GM21717 (cell line): ENCODE measurements at regions not wholly inside any gene's neighbourhood (a gene's known extent, or its start where the extent isn't known, plus 50 kb on each side); places are given as distances from the start of the nearest gene placed in this dataset.

Source experiments
- ATAC-seq: cut with Tn5 transposase; IDR thresholded peaks from one replicate; pipeline ENCODE4 v1.9.1; 2021; ENCODE audit warnings: mild to moderate bottlenecking, moderate library complexity; ENCODE audit not compliant: unreplicated experiment

DNA sequence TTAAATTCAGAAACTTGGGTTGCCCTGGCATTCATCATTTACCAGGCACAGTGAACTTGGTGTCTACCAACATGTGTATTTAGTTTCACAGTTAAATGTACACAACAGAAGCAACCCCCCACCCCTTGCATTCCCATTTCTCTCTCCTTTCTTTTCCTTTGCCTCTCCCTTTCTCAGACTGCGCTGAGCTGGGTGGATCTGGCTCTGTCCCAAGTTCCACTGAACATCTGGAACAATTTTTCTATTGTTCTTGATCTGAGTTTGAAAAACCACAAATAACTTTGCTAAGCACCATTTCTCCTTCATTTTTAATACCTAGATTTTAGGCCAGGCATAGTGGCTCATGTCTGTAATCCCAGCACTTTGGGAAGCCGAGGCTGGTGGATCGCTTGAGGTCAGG, 242.2 kb downstream of the ABHD5 start:
- ATAC-seq = no peak

- no peak for ATAC-seq
Observed at GRCh38 chr3:43948013-43948412, 257.3 kb downstream of the ABHD5 start.

DNA sequence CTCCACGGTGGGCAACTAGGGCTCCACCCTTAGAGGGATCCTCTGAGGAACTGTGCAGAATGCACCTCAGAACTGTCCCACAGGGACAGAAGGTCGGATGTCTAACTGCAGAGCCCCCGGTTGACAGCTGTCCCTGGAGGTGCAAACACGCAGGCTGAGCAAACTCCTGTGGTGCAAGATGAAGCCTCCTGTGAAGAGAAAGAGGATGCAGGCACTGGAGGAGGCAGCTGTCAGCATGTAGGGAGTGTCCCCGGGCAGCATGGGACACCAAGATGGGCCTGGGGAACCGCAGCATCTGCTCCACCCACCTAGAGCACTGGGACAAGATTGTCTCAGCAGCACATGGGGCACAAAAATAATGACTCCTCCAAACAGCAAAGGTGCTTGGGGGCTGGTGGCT, 258.9 kb downstream of the ABHD5 start:
- ATAC-seq = no peak

GRCh38 chr3:43950775-43951174, 260.0 kb downstream of the ABHD5 start:
- no peak for ATAC-seq

DNA sequence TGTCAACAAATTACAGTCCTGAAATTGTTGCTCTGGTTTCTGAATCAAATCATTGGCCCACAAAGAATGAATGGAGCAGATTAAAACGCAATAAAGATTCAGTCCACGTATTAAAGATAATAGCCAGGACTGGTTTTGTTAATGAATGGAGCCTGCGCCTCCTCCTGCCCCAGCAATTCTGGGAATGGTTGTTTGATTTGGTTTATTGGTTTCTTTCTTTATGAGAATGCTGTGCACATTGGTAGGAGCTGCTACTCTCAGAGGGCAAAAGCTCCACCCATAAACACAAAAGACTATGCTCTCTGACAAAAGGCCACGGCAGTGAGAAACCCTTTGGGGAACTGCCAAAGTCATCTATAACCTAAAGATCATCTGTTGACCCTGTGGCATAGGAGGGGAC, 261.1 kb downstream of the ABHD5 start:
- ATAC-seq = no peak

- no peak for ATAC-seq
Observed at GRCh38 chr3:43953380-43953779, 262.6 kb downstream of the ABHD5 start.

DNA sequence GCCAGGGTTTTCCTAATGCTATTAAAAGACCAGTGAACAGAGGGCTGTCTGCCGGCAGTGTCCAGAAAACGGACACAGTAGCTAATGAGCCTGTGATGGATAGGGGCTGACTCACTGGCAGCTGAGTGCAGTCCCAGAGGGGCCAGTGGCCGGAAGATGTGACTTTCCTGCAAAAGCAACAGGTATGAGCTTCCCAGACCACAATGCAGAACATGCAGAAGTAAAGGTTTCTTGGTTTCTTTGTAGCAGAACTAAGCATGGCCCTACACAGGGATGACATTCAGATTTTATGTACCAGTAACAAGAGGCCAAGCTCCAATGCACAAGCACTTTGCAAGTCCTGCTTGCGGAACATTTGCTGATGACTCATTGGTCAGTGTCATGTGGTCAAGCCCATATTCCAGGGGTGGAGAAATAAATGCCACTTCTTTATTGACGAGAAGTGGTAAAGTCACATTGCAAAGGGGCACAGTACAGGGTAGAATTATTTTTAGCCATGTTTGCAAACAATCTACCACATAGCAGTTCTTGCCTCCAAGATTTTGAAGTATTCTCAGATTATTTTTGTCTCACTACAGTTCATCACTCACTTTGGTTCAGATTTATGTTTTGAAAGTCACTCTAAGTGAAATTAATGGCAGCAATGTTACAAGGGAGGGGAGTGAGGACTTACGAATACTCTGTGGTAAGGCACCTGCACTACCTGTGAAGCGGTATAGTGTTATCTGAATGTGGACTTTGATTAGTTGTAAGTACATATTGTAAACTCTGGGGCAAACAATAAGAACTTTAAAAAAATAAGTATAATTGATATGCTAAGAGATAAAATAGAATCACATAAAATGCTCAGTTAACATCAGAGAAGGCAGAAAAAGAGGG, 263.3 kb downstream of the ABHD5 start:
- no peak for ATAC-seq

DNA sequence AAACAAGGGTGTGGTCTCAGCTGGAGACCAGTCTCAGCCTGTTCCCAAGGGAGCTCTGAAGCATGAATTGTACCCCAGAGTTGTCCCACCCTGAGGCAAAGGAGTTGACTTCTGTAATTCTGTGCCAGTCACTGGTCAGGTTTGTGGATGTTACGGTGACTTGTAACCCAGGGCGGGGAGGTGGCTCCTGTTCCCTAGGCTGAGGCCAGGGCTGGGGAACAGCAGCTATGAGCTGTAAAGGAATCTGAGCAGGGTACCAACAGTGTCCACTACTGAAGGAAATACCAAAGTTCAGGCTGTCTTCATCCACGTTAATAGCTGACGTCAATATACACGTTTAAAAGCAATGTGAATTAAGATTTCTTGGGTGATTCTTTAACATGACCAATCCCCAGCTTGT, 266.2 kb downstream of the ABHD5 start:
- ATAC-seq = no peak

DNA sequence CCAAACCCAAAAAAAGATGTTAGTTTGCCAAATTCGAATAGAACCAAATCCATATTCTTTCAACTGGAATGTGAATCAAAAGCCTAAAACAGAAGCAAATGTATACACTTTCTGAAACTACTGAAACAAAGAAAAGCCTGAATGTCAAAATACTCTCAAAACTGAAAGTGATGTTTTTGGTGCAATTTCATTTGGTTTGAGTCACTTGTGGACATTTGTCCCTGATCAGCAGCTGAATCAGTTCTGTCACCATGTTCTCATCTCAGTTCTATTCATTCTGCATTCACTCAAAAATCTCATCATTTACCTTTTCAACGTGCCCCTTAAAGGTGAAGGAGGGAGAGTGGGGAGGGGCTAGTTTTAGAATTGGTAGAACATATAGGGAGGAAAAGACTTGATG, 266.8 kb downstream of the ABHD5 start:
- ATAC-seq = peak; percentile 55

DNA sequence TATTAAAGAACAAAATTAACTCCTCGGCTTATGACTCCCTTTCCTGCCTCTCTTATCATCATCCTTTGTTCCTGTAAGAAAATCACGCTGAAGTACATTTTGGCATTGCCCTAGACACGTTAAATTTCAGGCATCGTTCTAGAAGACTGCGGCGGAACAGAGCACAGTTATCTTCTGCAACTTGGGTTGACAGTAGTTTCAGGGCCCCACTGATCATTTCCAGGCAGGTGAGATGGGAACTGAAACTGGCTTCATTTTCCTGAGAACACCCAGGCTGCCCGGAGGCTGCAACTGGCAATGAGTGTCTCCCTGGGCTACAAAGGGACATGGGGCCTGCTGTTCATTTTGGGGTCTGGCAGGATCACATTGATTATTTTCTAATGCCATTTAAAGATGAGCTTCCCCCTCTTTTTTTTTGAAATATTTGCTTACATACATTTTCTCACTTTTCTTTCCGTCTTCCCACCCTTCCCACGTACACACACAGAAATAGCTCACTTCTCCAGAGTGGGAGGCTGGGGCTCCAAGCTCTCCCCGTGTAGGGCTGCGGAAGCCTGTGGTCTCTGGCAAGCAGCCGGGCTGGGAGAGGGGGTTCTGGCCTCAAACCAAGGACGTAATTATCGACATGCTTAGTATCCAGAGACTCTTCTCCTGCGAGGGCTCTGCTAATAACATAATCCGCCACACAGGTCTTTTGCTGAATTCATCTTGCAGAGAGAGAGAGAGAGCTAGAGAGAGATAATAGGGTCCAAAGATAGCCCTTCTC, 267.4 kb downstream of the ABHD5 start:
- no peak for ATAC-seq

- no peak for ATAC-seq
Observed at GRCh38 chr3:43958973-43959372, 268.2 kb downstream of the ABHD5 start.

GRCh38 chr3:43959498-43960447, 269.0 kb downstream of the ABHD5 start:
- ATAC-seq = no peak

DNA sequence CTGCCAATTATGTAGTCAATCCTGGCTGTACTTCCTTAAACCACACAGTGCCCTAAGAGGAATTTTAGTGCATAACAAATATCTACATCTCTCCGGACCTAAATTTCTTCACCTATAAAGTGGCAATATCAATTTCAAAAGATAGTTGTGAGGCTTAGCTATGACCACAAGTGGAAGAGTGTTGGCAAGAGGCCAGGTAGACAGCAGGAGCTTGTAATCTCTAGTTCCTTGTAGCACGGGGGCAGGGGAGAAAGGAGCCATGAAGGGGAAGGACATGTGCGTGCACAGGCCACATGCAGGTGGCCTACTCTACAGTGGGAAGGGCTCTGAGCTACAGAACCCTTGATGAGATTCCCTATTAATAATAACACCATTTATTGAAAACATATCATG, 269.7 kb downstream of the ABHD5 start:
- ATAC-seq = no peak

GRCh38 chr3:43962043-43962442, 271.3 kb downstream of the ABHD5 start:
- ATAC-seq = no peak

GRCh38 chr3:43963208-43963607, 272.5 kb downstream of the ABHD5 start:
- ATAC-seq = no peak

- ATAC-seq = no peak
Observed at GRCh38 chr3:43964640-43965039, 273.9 kb downstream of the ABHD5 start.

- no peak for ATAC-seq
Observed at GRCh38 chr3:43965656-43966055, 274.9 kb downstream of the ABHD5 start.

DNA sequence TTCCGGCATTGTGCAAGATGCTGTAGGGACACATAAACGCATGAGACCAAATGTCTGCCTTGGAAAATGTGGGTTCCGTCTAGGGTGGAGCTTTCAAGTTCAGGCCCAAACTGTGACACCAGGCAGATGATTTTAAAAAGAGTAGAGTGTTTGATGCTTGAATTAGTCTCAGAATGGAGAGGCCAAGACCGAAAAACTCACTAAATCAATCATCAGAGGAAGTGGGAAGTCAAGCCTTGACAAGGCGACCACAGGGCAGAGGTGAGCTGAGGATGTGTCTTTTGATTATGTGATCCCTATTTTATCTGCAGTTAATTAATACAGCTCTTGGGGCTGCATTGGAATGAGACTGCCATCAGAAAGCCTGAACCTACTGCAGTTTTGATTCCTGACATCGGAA, 275.4 kb downstream of the ABHD5 start:
- ATAC-seq = no peak

GRCh38 chr3:43966530-43966929, 275.2 kb upstream of the TOPAZ1 start:
- ATAC-seq = no peak

DNA sequence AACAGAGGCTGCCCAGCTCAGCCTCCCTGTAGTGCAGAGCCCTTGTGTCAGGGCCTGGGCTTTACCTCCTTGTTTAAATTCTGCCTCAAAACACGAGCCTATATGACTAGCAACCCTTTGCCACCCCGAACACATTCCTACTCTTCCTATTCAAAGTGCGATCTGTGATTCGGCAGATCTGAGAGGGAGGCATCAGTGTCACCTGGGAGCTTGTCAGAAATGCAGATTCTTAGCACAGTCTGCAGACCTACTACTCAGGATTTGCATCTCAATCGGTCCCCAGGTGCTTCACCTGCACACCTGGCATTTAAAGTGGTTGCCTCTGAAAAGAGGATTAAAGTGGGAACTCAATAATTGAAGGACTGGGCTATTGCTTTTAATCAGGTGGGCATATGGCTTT, 273.2 kb upstream of the TOPAZ1 start:
- ATAC-seq = no peak

GRCh38 chr3:43969944-43970343, 271.7 kb upstream of the TOPAZ1 start:
- ATAC-seq = no peak
